ENCODE measurements at regions not wholly inside any gene's neighbourhood (a gene's known extent, or its start where the extent isn't known, plus 50 kb on each side); places are given as distances from the start of the nearest gene placed in this dataset.

GRCh38 chr1:57761628-57762027, 337.8 kb upstream of the DAB1 start:
- TF ChIP-seq CTCF (IDR thresholded peaks at IDR 0.05) (no peak), POLR2A (IDR thresholded peaks at IDR 0.05) (no peak)
